ENCODE measurements at regions not wholly inside any gene's neighbourhood (a gene's known extent, or its start where the extent isn't known, plus 50 kb on each side); places are given as distances from the start of the nearest gene placed in this dataset.

GRCh38 chr3:80519436-80519835 is 751.6 kb upstream of the ROBO1 start:
- no peaks in the 10 kb centered on the region for H3K4me1 ChIP-seq (replicated peaks in 1 of 2)
- WGBS, 4 donors, result 80 to 87% (median 82%) methylated on average over 5 of the region's 5 CpGs
- H3K27me3 ChIP-seq, result no peaks in the 10 kb centered on the region
- H3K9me3 ChIP-seq (replicated peaks in 1 of 3), result no peaks in the 10 kb centered on the region
- no peak overlapping the region for H3K4me3 ChIP-seq
- intact Hi-C loops (cut with DNase I), result no loop called here
- no peak for TF ChIP-seq CTCF (IDR thresholded peaks at IDR 0.05)
- TF ChIP-seq POLR2A (IDR thresholded peaks at IDR 0.05), result no peak
- H3K36me3 ChIP-seq (replicated peaks in 1 of 2), result no peaks in the 10 kb centered on the region
- no peak overlapping the region for H3K27ac ChIP-seq
- DNase-seq, result no peak

GRCh38 chr3:80496452-80496851 is 728.7 kb upstream of the ROBO1 start:
- H3K27me3 ChIP-seq, result no peaks in the 10 kb centered on the region
- H3K9me3 ChIP-seq (replicated peaks in 1 of 3), result no peaks in the 10 kb centered on the region
- H3K4me1 ChIP-seq (replicated peaks in 1 of 2), result no peaks in the 10 kb centered on the region
- 67 to 87% (median 80%) methylated on average over 1 to 3 of the region's 3 CpGs for WGBS, 4 donors
- no peak for DNase-seq
- H3K36me3 ChIP-seq (replicated peaks in 1 of 2), result no peaks in the 10 kb centered on the region
- intact Hi-C loops (cut with DNase I), result no loop called here
- TF ChIP-seq CTCF (IDR thresholded peaks at IDR 0.05), result no peak
- no peak for TF ChIP-seq POLR2A (IDR thresholded peaks at IDR 0.05)
- no peak overlapping the region for H3K4me3 ChIP-seq
- no peak overlapping the region for H3K27ac ChIP-seq

- intact Hi-C loops (cut with DNase I), result no loop called here
- Histone ChIP-seq H3K9me3 (replicated peaks in 1 of 3) (no peaks in the 10 kb centered on the region), H3K27me3 (no peaks in the 10 kb centered on the region)
These were observed 724.4 kb upstream of the ROBO1 start for GRCh38 chr3:80492162-80492561.

GRCh38 chr3:80472961-80473360 is 705.2 kb upstream of the ROBO1 start:
- TF ChIP-seq CTCF (IDR thresholded peaks at IDR 0.05), result no peak
- TF ChIP-seq POLR2A (IDR thresholded peaks at IDR 0.05), result no peak
- no peak for DNase-seq
- H3K4me1 ChIP-seq (replicated peaks in 1 of 2), result no peaks in the 10 kb centered on the region
- H3K36me3 ChIP-seq (replicated peaks in 1 of 2), result no peaks in the 10 kb centered on the region
- no peaks in the 10 kb centered on the region for H3K27me3 ChIP-seq
- H3K4me3 ChIP-seq, result no peak overlapping the region
- H3K9me3 ChIP-seq (replicated peaks in 1 of 3), result peaks cover 0 to 6% (median 0%) of the 10 kb centered on the region in 3 donors
- intact Hi-C loops (cut with DNase I), result no loop called here
- WGBS, 4 donors, result 64 to 69% (median 69%) methylated on average over 1 of the region's 1 CpG
- H3K27ac ChIP-seq, result no peak overlapping the region

More at GRCh38 chr3:80492162-80492561, 724.4 kb upstream of the ROBO1 start:
- no peak overlapping the region for H3K4me3 ChIP-seq
- H3K36me3 ChIP-seq (replicated peaks in 1 of 2), result no peaks in the 10 kb centered on the region
- no peak overlapping the region for H3K27ac ChIP-seq
- no peaks in the 10 kb centered on the region for H3K4me1 ChIP-seq (replicated peaks in 1 of 2)
- DNase-seq, result no peak
- TF ChIP-seq POLR2A (IDR thresholded peaks at IDR 0.05) (no peak), CTCF (IDR thresholded peaks at IDR 0.05) (no peak)
